ENCODE measurements at regions not wholly inside any gene's neighbourhood (a gene's known extent, or its start where the extent isn't known, plus 50 kb on each side); places are given as distances from the start of the nearest gene placed in this dataset.

DNA sequence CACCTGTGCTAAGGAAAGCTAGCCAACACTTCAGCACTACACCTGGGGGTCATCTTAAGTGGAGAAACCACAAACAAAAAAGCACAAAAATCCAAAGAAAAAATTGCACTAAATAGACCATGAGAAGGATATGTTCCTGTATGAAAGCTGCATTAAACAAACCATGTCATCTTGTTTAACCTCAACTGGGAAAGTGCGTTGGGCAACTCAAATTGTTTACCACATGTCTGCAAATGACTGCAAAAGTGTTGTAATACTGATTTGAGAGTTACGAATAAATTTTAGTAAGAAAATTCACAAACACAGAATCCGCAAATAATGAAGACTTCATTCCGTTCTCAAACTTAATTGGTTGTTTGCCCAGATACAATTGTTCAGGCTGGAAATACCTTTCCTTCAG lies 111.9 kb upstream of the EGFR start:
- no peak for DNase-seq (ENCODE audit: unreplicated experiment)
- H3K4me3 Mint-ChIP-seq (ENCODE audit: unreplicated experiment) = no peak overlapping the region
- no peak overlapping the region for H3K27ac Mint-ChIP-seq (ENCODE audit: low read depth, unreplicated experiment)
- H3K27me3 Mint-ChIP-seq (ENCODE audit: insufficient read depth, unreplicated experiment) = no peaks in the 10 kb centered on the region
- TF ChIP-seq, protein P1, sequence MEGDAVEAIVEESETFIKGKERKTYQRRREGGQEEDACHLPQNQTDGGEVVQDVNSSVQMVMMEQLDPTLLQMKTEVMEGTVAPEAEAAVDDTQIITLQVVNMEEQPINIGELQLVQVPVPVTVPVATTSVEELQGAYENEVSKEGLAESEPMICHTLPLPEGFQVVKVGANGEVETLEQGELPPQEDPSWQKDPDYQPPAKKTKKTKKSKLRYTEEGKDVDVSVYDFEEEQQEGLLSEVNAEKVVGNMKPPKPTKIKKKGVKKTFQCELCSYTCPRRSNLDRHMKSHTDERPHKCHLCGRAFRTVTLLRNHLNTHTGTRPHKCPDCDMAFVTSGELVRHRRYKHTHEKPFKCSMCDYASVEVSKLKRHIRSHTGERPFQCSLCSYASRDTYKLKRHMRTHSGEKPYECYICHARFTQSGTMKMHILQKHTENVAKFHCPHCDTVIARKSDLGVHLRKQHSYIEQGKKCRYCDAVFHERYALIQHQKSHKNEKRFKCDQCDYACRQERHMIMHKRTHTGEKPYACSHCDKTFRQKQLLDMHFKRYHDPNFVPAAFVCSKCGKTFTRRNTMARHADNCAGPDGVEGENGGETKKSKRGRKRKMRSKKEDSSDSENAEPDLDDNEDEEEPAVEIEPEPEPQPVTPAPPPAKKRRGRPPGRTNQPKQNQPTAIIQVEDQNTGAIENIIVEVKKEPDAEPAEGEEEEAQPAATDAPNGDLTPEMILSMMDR (IDR thresholded peaks at IDR 0.05; ENCODE audit: unreplicated experiment) = no peak
- no peaks in the 10 kb centered on the region for H3K36me3 Mint-ChIP-seq (ENCODE audit: insufficient read depth, unreplicated experiment)
- intact Hi-C loops (cut with micrococcal nuclease) = no loop called here
- POLR2A ChIA-PET = no interaction called here
- H3K4me1 Mint-ChIP-seq (ENCODE audit: insufficient read depth, unreplicated experiment) = peaks cover 8% of the 10 kb centered on the region
- CTCF ChIA-PET = no interaction called here
- H3K9me3 Mint-ChIP-seq (ENCODE audit: unreplicated experiment) = no peaks in the 10 kb centered on the region
- no TSS peak for BruUV-seq (replicated peaks)

DNA sequence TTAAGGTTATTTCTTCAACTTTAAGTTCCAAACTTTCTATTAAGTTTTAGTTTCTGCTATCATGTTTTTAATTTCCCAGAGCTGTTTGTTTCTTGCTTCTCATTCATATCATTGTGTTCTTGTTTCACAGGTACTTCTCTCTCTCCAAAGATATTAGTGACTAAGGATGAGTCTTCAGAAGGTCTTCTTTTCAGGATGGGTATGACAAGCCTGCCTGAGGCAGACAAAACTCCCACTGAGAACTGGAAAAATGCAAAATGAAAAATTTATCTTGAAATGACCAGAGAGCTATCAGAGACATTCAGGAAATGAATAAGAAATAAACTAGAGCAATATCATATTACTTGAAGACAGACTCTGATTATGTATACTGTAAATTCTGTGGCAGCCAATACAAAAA lies 110.8 kb upstream of the EGFR start:
- Mint-ChIP-seq H3K9me3 (ENCODE audit: unreplicated experiment) (no peaks in the 10 kb centered on the region), H3K36me3 (ENCODE audit: insufficient read depth, unreplicated experiment) (no peaks in the 10 kb centered on the region), H3K27ac (ENCODE audit: low read depth, unreplicated experiment) (peak overlapping the region; percentile 70), H3K27me3 (ENCODE audit: insufficient read depth, unreplicated experiment) (no peaks in the 10 kb centered on the region), H3K4me1 (ENCODE audit: insufficient read depth, unreplicated experiment) (peaks cover 8% of the 10 kb centered on the region), H3K4me3 (ENCODE audit: unreplicated experiment) (no peak overlapping the region)
- CTCF ChIA-PET = no interaction called here
- TF ChIP-seq, protein P1 (IDR thresholded peaks at IDR 0.05; ENCODE audit: unreplicated experiment) = no peak
- POLR2A ChIA-PET = interaction anchor here (1.3 kb wide), 1 partner anchor 112 kb away, joined by 5 read pairs; no protein-coding TSS in a partner anchor
- intact Hi-C loops (cut with micrococcal nuclease) = no loop called here
- DNase-seq (ENCODE audit: unreplicated experiment) = no peak
- BruUV-seq (replicated peaks) = no TSS peak

DNA sequence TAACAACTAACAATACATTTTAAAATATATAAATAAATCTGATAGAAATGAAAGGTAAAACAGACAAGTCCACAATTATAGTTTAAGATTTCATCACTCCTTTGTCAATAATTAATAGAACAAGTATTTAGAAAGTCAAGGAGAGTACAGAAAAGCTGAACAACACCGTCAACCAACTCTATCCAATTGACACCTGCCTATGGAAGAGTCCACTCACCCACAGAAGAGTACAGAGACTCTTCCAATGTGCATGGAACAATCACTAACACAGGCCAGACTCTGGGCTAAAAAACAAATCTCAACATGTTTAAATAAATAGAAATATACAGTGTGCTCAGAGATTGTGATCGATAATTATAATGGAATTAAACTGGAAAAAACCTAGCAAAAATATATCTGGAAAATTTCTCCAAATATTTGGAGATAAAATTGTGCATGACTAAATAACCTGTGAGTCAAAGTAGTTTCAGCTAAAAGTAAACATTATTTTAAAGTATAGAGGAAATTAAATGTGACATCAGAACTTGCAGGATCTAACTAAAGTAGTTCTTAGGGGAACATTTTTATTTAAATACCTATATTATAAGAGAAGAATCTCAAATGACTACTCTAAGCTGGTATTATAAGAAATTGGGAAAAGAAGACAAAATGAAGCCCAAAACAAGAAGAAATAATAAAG lies 109.9 kb upstream of the EGFR start:
- no TSS peak for BruUV-seq (replicated peaks)

DNA sequence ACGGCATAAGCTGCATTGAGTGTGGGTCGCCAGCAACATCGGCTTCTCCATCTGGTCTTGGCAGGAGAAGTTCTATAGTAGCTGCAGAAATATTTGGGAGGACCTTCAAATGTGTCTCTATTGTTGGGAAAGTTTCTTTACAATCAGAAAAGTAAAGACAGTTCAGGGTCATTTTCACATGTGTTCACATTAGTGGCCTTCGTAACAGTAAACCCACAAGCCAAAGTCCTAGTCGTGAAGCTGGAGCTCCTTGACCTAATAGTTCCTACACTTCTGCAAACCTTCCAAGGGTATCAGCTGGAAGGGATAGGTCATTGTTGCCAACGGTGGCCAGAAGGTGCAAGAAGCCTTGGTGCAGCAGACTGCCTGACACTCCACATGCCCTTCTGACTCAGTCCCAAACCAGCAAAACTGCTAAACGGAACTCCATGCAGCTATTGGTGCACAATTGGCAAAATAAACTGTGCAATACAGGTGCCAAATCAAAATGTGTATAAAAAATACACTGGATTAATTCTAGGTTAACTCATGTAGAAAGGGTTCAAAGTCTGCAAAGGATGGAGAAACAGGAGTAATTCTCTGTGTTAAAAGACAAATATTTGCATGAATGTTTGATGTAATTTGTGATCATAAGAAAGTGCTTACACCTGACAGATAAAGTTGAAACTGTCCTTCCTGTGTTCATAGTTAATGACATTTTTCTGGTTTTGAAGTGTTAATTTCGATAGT lies 102.8 kb upstream of the EGFR start:
- BruUV-seq (replicated peaks) = no TSS peak
- H3K9me3 Mint-ChIP-seq (ENCODE audit: unreplicated experiment) = no peaks in the 10 kb centered on the region
- no peaks in the 10 kb centered on the region for H3K36me3 Mint-ChIP-seq (ENCODE audit: insufficient read depth, unreplicated experiment)
- TF ChIP-seq, protein P1 (IDR thresholded peaks at IDR 0.05; ENCODE audit: unreplicated experiment) = no peak
- no peaks in the 10 kb centered on the region for H3K27me3 Mint-ChIP-seq (ENCODE audit: insufficient read depth, unreplicated experiment)
- no peak overlapping the region for H3K27ac Mint-ChIP-seq (ENCODE audit: low read depth, unreplicated experiment)
- peaks cover 5% of the 10 kb centered on the region for H3K4me1 Mint-ChIP-seq (ENCODE audit: insufficient read depth, unreplicated experiment)
- intact Hi-C loops (cut with micrococcal nuclease) = no loop called here
- POLR2A ChIA-PET = no interaction called here
- no peak overlapping the region for H3K4me3 Mint-ChIP-seq (ENCODE audit: unreplicated experiment)
- CTCF ChIA-PET = interaction anchor here (0.9 to 1.0 kb wide), 2 partner anchors 28 to 499 kb away, joined by 3 to 4 read pairs; no protein-coding TSS in a partner anchor
- no peak for DNase-seq (ENCODE audit: unreplicated experiment)

More for the DNA sequence above, 109.9 kb upstream of the EGFR start:
- intact Hi-C loops (cut with micrococcal nuclease) = no loop called here
- TF ChIP-seq, protein P1 (IDR thresholded peaks at IDR 0.05; ENCODE audit: unreplicated experiment) = no peak
- Mint-ChIP-seq H3K9me3 (ENCODE audit: unreplicated experiment) (no peaks in the 10 kb centered on the region), H3K27ac (ENCODE audit: low read depth, unreplicated experiment) (peak overlapping the region; percentile 70), H3K36me3 (ENCODE audit: insufficient read depth, unreplicated experiment) (no peaks in the 10 kb centered on the region), H3K27me3 (ENCODE audit: insufficient read depth, unreplicated experiment) (no peaks in the 10 kb centered on the region), H3K4me1 (ENCODE audit: insufficient read depth, unreplicated experiment) (peaks cover 8% of the 10 kb centered on the region), H3K4me3 (ENCODE audit: unreplicated experiment) (no peak overlapping the region)
- no peak for DNase-seq (ENCODE audit: unreplicated experiment)
- POLR2A ChIA-PET = interaction anchor here (0.9 to 1.3 kb wide), 3 partner anchors 111 to 200 kb away, joined by 4 to 5 read pairs (median 4); no protein-coding TSS in a partner anchor
- CTCF ChIA-PET = interaction anchor here (0.6 kb wide), 1 partner anchor 85 kb away, joined by 5 read pairs; no protein-coding TSS in a partner anchor
